Esophagus (tissue), 2 donors: ENCODE measurements at regions not wholly inside any gene's neighbourhood (a gene's known extent, or its start where the extent isn't known, plus 50 kb on each side); places are given as distances from the start of the nearest gene placed in this dataset.

Experiments
- H3K27ac ChIP-seq, 2 donors: one replicate each; pipeline ENCODE4 v1.5.1; 2013; ENCODE audit warnings: low read depth in 2 of 2, mild to moderate bottlenecking in 2 of 2, inconsistent platforms in 1 of 2, low read length in 1 of 2, moderate library complexity in 1 of 2
- H3K27me3 ChIP-seq, 2 donors: one replicate each; pipeline ENCODE4 v1.6.1; 2013; ENCODE audit warnings: low read length in 2 of 2, control low read depth in 1 of 2, mild to moderate bottlenecking in 1 of 2; ENCODE audit not compliant: insufficient read depth in 2 of 2, control insufficient read depth in 1 of 2
- H3K36me3 ChIP-seq, 2 donors: one replicate each; pipeline ENCODE4 v1.6.1; 2013; ENCODE audit warnings: low read length in 1 of 2; ENCODE audit not compliant: control insufficient read depth in 2 of 2, insufficient read depth in 2 of 2
- H3K4me1 ChIP-seq, 2 donors: one replicate each; pipeline ENCODE4 v1.6.1; 2013; ENCODE audit warnings: low read length in 1 of 2; ENCODE audit not compliant: control insufficient read depth in 2 of 2, insufficient read depth in 2 of 2
- H3K4me3 ChIP-seq, 2 donors: one replicate each; pipeline ENCODE4 v1.5.1; 2013; ENCODE audit warnings: low read length in 2 of 2, mild to moderate bottlenecking in 2 of 2, low read depth in 1 of 2, moderate library complexity in 1 of 2
- H3K9me3 ChIP-seq, 2 donors: one replicate each; pipeline ENCODE4 v1.6.1; 2013; ENCODE audit warnings: mild to moderate bottlenecking in 2 of 2, low read depth in 1 of 2, low read length in 1 of 2, moderate library complexity in 1 of 2; ENCODE audit not compliant: control insufficient read depth in 2 of 2, insufficient read depth in 1 of 2
- WGBS, 2 donors: extraction: QIAGEN DNeasy Blood & Tissue Kit; methylation state at CpG; one replicate each; pipeline ENCODE4 v1.1.7; 2013; 5-methylcytosine and 5-hydroxymethylcytosine counted together
- donor health status: healthy with polysubstance abuse.
- donor health status: Bipolar disorder and iron deficiency.

GRCh38 chr2:7180638-7181370 is 263.6 kb downstream of the RNF144A start:
- Histone ChIP-seq H3K27ac (no peak overlapping the region), H3K36me3 (no peaks in the 10 kb centered on the region), H3K4me3 (no peak overlapping the region), H3K4me1 (no peaks in the 10 kb centered on the region), H3K9me3 (no peaks in the 10 kb centered on the region), H3K27me3 (no peaks in the 10 kb centered on the region)
- 41 to 56% methylated on average over 9 of the region's 9 CpGs for WGBS, 2 donors

- H3K4me3 ChIP-seq, result no peak overlapping the region
- no peak overlapping the region for H3K27ac ChIP-seq
- no peaks in the 10 kb centered on the region for H3K36me3 ChIP-seq
- H3K4me1 ChIP-seq, result no peaks in the 10 kb centered on the region
- WGBS, 2 donors, result 84 to 89% methylated on average over 3 of the region's 3 CpGs
- H3K9me3 ChIP-seq, result no peaks in the 10 kb centered on the region
- no peaks in the 10 kb centered on the region for H3K27me3 ChIP-seq
Observed at GRCh38 chr2:7182525-7182924, 265.3 kb downstream of the RNF144A start.

- Histone ChIP-seq H3K4me1 (no peaks in the 10 kb centered on the region), H3K36me3 (no peaks in the 10 kb centered on the region), H3K9me3 (no peaks in the 10 kb centered on the region), H3K27me3 (no peaks in the 10 kb centered on the region), H3K4me3 (no peak overlapping the region), H3K27ac (no peak overlapping the region)
- WGBS, 2 donors, result 68 to 79% methylated on average over 8 of the region's 8 CpGs
Observed at GRCh38 chr2:7189106-7189505, 271.9 kb downstream of the RNF144A start.

DNA sequence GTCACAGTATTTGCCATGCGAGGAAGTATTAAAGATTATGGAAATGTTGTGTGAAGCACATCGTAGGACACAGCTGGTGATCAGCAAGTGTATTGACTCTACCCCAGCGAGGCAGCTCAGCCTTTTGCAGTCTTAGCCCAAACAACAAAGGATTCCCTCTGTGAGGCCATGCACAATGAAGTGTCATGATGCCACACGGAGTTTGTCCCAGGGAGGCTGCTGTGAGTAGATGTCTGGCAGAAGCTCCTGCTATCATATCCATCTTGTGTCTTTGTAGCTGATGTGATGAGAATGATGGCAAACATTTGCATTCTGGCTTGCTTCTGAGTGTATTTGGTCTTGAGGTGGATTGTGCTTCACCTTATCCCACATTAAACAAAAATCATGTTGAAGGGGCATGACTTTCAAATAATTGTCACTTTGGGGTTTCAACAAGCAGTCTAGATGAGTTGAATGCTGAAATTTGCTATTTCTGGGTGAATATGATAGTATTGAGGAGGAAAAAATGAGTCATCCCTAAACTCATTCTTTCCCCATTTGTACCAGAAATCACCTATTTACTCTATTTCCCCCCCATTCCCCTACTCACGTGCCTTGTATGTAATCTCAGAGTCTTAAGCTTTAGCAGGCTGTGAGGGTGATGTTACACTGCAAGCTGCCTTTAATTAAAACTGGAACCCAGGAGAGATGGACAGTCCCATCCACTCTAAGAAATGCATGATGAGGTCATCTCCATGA is 273.5 kb downstream of the RNF144A start:
- 62 to 76% methylated on average over 5 of the region's 5 CpGs for WGBS, 2 donors
- no peak overlapping the region for H3K27ac ChIP-seq
- no peaks in the 10 kb centered on the region for H3K27me3 ChIP-seq
- no peaks in the 10 kb centered on the region for H3K9me3 ChIP-seq
- H3K4me1 ChIP-seq, result no peaks in the 10 kb centered on the region
- no peaks in the 10 kb centered on the region for H3K36me3 ChIP-seq
- no peak overlapping the region for H3K4me3 ChIP-seq

DNA sequence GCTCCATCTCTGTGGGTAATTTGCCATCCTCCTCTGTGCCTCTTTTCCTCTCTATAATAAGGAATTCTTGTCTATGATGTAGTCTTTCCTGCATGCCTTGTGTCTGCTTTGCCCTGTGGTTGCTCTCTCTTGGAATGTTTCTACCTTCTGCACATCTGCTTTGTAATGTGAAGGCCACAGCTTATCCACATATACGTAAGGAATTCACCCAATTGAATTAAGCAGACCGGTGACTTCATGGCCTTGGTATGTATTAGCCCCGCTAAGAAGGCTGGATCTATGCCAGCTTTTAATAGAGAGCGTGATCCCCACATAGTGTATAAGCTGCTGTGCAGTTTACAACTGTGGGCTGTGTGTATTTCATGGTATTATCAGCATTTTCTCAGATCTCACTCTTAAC is 274.7 kb downstream of the RNF144A start:
- WGBS, 2 donors, result 21 to 30% methylated on average over 4 of the region's 4 CpGs
- Histone ChIP-seq H3K27me3 (no peaks in the 10 kb centered on the region), H3K9me3 (no peaks in the 10 kb centered on the region), H3K36me3 (no peaks in the 10 kb centered on the region), H3K27ac (no peak overlapping the region), H3K4me3 (no peak overlapping the region), H3K4me1 (no peaks in the 10 kb centered on the region)

GRCh38 chr2:7193457-7193856 is 276.2 kb downstream of the RNF144A start:
- Histone ChIP-seq H3K27ac (no peak overlapping the region), H3K4me1 (no peaks in the 10 kb centered on the region), H3K4me3 (no peak overlapping the region), H3K36me3 (no peaks in the 10 kb centered on the region), H3K9me3 (no peaks in the 10 kb centered on the region), H3K27me3 (no peaks in the 10 kb centered on the region)

DNA sequence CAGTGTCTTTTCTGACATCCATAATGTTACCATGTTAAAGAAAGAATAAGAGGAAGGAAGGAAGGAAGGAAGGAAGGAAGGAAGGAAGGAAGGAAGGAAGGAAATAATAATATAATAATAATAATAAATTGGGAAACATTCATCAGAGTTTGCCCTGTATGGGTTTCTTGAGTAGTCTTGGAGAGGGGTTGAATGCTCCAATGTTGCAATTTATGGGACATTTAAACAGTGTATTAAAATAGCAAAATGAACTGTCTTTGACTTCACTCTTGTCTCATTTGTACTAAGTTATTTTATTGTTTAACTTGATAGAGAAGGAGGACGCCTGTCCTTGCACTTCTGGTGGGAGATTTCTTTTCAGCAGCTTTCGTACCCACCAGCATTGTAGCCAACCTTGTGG is 277.7 kb downstream of the RNF144A start:
- Histone ChIP-seq H3K27me3 (no peaks in the 10 kb centered on the region), H3K36me3 (no peaks in the 10 kb centered on the region), H3K9me3 (no peaks in the 10 kb centered on the region), H3K27ac (no peak overlapping the region), H3K4me3 (no peak overlapping the region), H3K4me1 (no peaks in the 10 kb centered on the region)
- 85 to 94% methylated on average over 2 of the region's 2 CpGs for WGBS, 2 donors

DNA sequence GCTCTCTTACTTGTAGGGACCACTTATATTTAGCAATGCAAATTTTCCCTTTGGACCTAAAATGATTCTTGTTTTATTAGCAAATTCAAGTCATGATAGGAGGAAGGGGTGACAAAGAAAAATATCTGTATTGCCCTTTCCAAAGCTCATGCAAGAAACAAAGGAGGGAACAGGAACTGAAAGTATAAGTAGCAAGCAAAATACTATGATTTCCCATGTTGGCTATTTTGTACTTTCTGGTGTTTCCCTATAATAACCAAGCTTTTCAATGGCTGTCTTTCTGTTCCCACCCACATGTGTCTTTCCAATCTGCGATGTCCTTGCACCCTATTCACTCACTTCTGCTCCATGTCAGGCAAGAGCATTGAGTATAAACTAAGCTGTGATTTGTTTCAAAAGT is 279.7 kb downstream of the RNF144A start:
- Histone ChIP-seq H3K27ac (no peak overlapping the region), H3K9me3 (no peaks in the 10 kb centered on the region), H3K36me3 (no peaks in the 10 kb centered on the region), H3K4me1 (no peaks in the 10 kb centered on the region), H3K27me3 (no peaks in the 10 kb centered on the region), H3K4me3 (no peak overlapping the region)
- 90 to 97% methylated on average over 1 of the region's 1 CpG for WGBS, 2 donors

DNA sequence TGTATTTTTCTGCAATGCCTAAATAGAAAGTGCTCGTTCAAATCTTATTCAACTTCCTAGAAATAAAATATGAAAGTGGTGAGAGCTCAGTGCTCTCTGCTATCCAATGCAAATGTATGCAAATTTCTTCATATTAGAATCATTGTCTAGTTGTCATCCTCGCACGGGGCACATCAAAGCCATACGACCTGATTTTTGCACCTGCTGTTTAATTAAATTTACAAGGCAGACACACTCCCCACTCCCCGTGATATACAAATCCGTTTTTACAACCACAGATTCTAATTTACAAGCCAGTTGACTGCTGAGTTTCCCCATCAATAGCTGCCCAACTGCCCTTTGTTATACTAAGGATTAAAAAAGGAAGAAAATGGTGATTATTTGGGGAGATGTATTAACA is 284.6 kb downstream of the RNF144A start:
- H3K4me3 ChIP-seq, result no peak overlapping the region
- no peaks in the 10 kb centered on the region for H3K27me3 ChIP-seq
- no peak overlapping the region for H3K27ac ChIP-seq
- no peaks in the 10 kb centered on the region for H3K4me1 ChIP-seq
- H3K9me3 ChIP-seq, result no peaks in the 10 kb centered on the region
- WGBS, 2 donors, result 65 to 68% methylated on average over 6 of the region's 6 CpGs
- no peaks in the 10 kb centered on the region for H3K36me3 ChIP-seq

GRCh38 chr2:7203056-7203467 is 285.9 kb downstream of the RNF144A start:
- WGBS, 2 donors, result 2 to 3% methylated on average over 4 of the region's 4 CpGs
- no peak overlapping the region for H3K27ac ChIP-seq
- no peaks in the 10 kb centered on the region for H3K4me1 ChIP-seq
- H3K36me3 ChIP-seq, result no peaks in the 10 kb centered on the region
- H3K9me3 ChIP-seq, result no peaks in the 10 kb centered on the region
- H3K27me3 ChIP-seq, result no peaks in the 10 kb centered on the region
- no peak overlapping the region for H3K4me3 ChIP-seq
